T1000 (cell line): ENCODE measurements at regions not wholly inside any gene's neighbourhood (a gene's known extent, or its start where the extent isn't known, plus 50 kb on each side); places are given as distances from the start of the nearest gene placed in this dataset.
"Not testable (repeated sequence)": the region's sequence is repeated elsewhere in the genome, so short reads cannot be mapped to it uniquely, and the experiment has no call there.

Experiments used
- DNase-seq: peaks from one replicate; lab custom pipeline; 2025; ENCODE audit warnings: mixed read lengths; lab: John Stamatoyannopoulos, UW

DNA sequence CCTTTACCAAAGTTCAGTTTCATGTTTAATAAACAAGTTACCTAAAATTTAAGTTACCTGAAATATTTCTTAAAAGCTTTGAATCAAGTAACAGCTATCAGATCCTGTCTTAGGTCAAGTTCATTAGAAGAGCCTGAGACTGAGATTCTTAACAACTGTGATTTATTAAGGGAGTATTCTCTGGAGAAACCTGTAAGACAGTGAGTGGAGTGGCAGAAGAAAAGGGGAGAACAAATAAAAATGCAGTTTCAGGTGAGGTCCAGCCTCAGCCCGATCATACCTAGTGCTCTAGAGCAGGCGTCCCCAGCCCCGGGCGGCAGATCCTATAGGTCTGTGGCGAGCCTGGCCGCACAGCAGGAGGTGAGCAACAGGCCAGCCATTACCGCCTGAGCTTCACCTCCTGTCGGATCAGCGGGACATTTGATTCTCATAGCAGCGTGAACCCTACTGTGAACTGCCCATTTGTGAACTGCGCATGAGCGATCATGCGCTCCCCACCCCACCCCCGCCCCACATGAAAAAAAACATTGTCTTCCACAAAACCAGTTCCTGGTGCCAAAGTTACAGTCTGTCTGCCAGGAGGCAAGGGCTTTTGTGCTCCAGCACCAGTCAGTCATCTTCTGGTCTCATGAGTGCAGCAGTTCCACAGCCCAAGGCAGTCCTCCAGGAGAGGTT, 59.2 kb upstream of the ADGRB3 start:
- DNase-seq = no peak

DNA sequence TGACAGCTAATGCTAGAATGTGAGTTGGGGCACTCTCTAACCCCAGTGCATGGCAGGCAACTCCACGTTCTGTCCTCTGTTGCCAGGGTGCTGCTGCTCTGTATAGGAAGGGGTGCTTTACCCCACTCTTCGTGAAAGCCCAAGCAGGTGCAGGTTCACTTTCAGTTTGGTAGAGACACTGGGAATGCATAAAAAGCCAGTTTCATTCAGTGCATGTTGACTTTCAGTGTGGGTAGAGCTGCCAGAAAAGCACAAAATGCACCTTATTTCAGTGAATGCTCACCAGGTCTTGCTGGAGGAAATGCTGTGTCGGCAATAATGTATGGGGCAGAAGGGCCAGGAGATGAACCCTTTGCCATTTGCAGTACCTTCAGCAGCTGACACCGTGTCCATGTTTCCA, 62.1 kb upstream of the ADGRB3 start:
- DNase-seq = no peak

DNA sequence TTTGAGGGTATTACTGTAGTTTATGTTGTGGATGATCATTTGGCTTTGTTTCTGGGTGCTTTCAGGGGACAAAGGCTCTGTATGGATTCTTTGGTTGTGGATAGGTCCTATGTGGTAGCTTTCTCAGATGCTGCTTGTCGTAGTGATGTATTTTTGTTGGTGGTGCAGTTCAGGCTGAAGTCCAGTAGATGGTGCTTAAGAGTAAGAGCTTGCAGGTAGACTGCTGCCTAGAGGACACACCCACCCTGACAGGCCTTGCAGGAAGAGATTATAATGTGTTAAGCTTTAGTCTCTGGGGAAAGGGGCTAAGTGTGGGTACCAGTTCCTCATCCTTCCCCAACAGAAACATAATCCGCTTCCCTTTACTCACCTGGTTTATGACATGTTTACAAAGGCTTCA, 62.6 kb upstream of the ADGRB3 start:
- DNase-seq = no peak

DNA sequence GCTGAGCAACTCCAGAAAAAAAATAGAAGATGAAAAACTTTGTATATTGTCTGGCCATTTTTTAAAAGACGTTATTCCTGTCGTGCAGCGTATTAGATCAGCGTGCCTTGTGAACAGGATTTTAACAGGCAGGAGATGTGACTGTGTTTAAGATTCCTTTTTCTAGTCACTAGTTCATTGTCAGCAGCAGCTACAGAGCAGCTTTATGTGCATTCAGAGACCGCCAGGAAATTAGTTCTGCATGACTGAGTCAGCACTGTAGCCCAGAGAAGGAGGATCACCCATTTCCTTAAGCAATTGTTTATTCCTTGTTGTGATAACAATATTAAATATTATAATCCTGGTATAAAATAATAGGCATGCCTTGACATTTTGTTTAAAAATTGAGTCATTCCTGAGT, 75.4 kb upstream of the ADGRB3 start:
- no peak for DNase-seq

DNA sequence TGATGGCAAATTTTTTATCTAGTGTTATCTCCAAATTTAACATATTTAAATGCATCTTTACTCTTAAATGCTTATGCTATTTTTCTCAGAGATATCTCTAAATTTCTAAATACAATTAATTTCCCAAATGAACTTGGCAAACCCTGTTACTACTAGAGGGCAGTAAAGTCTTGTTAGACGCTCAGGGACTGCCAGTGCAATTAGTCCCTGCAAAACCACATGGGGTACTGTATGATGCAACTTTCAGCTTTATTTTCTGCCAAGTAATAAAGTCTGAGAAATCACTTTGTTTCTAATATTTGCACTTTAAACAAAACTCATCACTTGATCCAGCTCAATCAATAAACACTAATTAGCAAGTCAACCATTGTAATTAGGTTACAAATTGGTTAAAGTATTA, 76.0 kb upstream of the ADGRB3 start:
- no peak for DNase-seq

DNA sequence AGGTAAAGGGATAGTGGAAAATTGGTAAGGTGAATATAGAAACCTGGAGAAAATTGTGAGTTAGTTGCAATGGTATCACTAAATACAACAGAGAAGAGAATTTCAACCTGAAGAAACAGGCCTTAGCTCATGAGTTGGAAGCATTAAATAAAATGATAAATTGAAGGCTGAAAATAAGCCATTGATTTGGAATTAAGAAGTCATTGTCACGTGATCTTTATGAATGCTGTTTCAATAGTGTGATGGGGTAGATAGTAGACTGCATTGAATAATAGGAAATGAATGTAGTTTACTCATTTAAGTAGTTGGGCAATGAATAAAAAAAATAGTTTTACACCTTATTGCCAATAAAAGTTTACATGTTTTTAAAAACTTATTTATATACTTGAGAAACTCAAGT, 88.5 kb upstream of the ADGRB3 start:
- no peak for DNase-seq

DNA sequence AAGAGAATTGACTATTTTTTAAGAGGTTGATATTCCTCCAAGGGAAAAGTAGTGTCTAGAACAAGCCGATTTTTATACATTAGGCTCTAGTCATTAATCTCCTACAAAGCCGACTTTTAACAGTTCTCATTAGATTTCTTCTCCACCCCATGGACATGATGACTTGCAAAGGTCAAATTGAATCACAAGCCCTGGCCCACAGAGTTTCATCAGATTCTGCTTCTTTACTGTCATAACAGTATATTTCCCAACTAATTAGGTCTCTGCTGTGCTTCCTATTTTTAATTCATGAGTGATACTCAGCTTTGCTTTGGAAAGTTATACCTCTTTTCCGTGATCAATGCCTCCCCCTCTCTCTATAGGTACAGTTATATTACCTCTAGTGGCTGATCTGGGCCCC, 90.6 kb upstream of the ADGRB3 start:
- DNase-seq = no peak

DNA sequence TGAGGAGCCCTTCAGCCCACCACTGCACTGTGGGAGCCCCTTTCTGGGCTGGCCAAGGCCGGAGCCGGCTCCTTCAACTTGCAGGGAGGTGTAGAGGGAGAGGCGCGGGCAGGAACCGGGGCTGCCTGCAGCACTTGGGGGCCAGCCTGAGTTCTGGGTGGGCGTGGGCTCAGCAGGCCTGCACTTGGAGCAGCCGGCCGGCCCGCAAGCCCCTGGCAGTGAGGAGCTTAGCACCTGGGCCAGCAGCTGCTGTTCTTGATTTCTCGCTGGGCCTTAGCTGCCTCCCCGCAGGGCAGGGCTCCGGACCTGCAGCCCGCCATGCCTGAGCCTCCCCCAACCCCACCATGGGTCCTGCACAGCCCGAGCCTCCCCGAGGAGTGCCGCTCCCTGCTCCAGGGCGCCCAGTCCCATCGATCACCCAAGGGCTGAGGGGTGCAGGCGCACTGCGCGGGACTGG, 101.7 kb upstream of the ADGRB3 start:
- DNase-seq = no peak

DNA sequence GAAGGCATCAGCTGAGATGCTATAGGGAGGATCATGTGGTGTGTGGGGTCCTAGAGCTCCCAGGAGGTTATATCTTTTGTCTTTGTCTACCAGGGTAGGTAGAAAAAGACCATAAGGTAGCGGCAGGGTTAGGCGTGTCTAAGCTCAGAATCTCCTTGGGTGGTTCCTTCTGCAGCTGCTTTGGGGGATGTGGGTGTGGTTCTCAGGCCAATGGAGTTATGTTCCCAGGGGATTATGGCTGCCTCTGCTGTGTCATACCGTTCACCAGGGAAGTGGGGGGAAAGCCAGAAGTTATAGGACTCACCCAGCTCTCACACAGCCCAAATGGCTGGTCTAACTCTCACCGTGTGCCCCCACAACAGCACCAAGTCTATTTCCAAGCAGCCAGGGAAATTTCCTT, 107.4 kb upstream of the ADGRB3 start:
- DNase-seq = no peak

DNA sequence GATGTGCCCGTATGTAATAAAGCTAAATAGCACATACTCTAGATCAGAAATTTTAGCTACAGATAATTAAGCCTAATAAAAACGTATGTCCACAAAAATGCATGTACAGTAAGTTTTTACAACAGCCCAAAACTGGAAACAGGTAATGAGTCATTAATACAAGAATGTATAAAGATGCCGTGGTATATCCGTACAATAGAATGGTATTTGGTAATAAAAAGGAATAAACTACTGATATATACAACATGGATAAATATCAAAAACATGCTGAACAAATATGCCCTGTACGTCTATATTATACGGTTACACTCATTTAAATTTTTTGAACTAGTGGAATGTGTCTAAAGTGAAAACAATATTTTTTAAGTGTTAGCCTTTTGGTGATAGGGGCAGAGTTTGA, 128.2 kb upstream of the ADGRB3 start:
- DNase-seq = no peak

DNA sequence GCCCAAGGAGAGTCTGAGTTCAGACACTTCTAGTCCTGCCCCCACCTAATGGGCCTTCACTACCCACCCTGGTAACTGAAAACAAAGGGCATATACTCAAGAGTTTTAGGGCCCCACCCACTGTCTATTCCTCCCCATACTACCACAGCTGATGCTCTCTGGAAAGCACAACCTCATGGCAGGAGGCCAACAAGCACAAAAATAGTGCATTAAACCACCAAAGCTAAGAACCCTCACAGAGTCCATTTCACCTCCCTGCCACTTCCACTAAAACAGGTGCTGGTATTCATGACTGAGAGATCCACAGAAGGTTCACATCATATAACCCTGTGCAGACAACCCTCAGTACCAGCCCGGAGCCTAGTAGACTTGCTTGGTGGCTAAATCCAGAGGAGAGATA, 132.1 kb upstream of the ADGRB3 start:
- DNase-seq = no peak

DNA sequence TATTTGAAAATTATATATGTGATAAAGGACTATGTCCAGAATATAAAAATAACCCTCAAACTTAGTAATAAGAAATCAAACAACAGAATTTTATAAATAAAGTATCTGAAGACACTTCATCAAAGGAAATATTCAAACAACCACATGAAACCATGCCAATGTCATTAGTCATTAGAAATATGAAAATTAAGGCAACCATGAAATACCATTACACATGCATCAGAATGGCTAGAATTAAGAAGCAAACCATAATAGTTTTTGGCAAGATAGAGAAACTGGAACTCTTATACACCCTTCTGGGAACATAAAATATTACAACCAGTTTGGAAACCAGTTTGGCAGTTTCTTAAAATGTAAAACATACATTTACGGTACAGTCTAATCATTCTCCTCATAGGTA, 137.2 kb upstream of the ADGRB3 start:
- no peak for DNase-seq

DNA sequence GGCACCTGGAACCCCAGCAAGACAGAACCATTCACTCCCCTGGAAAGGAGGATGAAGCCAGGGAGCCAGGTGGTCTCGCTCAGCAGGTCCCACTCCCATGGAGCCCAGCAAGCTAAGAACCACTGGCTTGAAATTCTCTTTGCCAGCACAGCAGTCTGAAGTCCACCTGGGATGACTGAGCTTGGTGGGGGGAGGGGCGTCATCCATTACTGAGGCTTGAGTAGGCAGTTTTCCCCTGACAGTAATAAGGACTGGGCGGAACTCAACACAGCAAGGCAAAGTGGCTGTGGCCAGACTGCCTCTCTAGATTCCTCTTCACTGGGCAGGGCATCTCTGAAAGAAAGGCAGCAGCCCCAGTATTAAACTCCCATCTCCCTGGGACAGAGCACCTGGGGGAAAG, 140.2 kb upstream of the ADGRB3 start:
- DNase-seq = not testable (repeated sequence)

DNA sequence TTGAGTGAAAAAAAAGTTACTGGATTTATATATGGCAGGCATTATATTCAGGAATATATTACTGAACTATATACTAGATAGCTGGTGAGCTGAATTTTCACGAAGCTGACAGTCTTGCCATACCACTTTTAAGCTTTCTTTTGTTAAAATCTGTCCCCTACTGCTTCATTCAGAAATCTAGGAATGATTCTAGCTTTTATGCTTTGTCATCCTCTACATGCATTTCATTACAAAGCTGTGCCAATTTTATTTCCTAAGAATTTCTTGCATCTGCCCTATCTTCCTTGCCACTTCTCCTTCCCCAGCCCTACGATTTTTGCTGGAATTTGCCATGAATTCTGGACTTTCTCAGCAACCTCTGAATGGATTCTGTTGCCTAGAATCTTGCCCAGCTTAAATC, 158.5 kb upstream of the ADGRB3 start:
- DNase-seq = no peak

DNA sequence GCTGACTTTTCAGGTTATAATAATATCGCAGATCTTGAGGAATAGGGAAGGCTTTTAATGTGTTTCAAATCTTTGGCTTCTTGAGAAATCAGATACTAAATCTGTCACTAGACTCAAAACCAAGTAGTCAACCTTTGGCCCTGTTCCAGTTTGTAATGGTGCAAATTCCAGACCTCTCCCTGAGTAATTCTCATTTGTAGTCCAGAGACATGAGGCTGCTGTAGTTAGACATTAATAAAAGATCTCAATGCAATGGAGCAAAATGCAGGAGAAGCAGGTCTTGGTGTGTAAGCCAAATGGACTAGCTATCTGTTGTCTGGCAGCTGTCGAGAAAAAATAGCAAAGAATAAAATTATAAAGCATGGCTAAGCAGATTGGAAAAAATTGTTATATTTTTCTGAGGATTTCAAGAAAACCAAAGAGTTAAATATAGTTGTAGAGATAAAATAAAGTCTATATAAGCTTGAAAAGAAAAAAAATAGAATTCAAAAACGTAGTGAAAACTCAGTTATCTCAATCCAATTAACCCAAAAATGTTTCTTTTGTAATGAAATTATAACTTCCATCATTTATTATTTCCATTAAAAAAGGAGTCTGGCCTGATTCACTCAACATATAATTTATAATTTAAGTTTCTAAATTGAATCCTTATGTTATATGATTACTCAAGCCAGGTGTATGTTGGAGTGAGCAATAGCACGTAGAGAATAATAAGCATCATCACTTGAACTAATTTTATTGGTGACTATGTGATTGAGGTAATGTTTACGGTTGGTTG, 161.5 kb upstream of the ADGRB3 start:
- DNase-seq = no peak

DNA sequence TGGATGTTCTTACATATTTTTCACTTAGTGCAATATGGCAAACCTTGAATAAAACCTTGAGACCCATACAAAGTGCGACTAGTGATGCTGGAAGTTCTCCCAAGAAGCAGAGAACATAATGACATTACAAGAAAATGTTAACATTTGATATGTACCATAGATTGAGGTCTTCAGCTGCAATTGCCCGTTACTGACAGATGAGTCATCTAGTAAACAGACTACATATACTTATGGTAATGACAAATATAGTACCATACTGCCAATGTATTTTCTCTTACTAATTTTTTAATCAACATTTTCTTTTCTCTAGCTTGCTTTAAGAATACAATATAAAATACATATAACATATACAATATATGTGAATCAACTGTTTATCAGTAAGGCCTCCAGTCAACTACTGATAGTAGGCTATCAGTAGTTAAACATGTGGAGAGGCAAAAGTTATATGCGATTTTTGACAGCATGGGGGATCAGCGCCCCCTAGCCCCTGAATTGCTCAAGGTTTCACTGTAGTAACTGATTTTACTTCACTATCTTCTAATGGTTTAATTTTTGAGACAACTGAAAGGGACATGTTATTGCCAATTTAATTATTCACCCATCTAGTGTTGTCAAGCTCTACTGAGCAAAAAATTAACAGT, 166.7 kb upstream of the ADGRB3 start:
- no peak for DNase-seq

DNA sequence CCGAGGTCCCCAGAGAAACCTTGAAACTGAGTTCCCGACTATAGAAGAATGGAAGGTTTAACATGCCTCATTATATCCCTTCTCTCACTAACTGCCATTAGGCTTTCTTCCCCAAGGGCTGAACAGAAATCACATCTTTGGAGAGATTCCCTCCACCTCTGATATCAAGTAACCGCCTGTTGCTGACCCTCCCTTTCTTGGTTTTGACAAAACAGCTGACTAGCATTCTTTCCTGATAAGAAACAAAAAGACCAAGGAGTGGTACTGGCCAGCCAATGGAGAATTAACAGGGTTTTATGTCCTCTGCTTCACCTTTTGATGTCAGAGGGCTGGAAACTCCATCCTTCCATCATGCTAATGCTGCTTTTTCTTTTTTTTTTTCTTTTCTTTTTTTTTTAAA, 176.6 kb upstream of the ADGRB3 start:
- DNase-seq = no peak

DNA sequence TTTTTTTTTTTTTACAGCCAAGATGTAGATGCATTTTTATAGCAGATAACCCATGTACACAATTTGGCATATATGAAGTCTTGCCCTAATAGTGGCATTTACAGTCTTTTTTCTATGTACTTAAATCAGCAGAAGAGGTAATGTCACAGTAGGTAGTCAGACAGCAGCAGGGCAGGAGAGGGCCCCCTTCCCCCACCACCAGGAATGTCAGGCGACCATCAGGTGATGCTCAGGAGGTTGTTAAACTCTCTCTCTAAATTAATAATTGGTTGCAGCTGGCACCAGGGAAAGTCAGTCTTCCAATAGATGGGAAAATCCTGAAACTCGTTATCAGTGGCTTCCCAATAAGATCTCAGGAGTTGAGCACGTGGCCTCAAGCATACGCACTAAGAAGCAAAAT, 188.0 kb upstream of the ADGRB3 start:
- DNase-seq = no peak

DNA sequence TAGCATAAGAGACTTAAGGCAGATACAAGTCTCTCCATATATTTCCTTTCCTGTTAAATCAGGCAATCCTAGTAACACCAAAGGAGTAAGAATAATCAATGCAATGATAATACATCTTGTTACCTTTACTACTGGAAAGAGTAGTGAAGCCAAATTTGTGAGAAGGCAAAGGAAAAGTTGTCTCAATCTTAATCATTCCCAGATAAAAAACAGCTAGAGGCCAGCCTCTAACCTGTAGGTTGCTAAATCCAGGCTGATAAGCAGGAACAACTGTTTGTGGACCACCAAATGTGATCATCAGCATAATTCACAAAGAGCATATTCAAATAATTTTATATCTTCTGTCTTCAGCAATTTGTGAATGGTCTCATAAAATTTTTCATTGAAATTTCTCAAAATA, 189.2 kb upstream of the ADGRB3 start:
- no peak for DNase-seq

DNA sequence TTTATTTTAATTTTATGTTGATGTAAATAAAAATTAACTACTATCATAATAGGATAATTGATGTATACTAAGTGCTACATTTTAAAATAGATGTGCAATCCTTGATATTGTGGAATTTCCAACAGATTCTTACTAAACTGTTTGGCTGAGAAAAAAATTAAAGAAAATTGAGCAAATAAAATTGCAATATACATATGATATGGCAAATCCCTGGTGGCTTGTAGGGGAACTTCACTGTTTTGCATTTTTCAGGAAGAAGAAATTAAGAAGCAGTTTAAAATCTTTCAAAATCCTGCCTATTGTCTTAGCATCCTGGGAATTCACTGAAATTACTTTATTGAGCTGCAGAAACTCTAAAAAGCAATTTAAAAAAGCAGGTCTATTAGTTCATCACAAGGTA, 191.4 kb upstream of the ADGRB3 start:
- no peak for DNase-seq

DNA sequence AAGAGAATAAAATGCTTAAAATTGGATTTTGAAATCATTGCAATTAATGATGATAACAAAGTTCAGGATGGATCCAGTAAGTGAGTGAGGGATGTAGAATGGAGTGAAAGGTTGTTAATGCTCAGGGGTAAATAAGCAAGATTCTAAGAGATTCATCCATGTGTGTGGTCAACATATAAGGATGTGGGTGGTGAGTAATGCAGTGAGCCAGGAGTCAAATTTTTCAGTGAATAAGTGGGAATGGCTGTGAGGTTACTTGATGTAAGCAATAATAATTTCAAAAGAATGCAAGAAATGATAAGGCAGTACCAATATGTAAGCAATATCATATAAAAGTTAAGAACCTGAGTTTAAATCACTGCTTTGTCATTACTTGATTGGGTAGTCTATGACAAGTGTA, 207.5 kb upstream of the ADGRB3 start:
- no peak for DNase-seq

DNA sequence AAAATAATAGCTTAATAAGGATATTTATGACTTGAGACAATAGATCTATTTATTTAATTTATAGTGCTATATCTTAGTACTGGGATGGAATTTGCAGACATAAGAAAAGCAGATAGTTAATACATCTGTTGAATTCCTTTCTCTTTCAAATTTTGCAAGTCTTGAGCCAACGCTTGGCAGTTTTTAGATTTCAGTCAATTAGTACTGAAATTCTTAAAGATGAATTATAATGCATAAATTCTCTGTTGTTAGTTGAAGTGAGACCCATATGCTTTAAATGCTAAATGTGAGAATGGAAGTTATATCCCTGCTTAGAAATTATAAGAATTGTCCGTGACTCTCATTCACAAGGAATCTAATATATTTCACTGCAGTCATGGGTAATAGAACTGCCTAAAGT, 225.1 kb upstream of the ADGRB3 start:
- DNase-seq = no peak

DNA sequence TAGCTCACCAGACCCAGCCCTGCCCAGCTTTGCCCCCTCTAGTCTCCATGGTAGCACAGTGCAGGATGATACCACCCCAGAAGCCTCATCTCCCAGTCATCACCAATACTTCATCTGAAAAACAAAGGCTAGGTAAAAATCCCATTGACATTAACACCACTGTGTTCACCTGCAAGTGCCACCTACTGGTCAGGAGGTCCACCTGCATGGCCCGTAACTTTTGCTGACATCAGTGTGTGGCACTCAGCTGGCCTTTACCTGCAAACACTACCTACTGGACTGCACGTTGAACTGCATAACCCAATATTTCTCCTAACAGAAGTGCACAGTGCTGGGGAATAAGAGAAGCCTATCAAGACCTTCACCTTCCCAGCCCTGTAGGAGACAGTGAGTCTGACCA, 234.7 kb upstream of the ADGRB3 start:
- DNase-seq = no peak
